RWPE1 (cell line): ENCODE measurements at regions not wholly inside any gene's neighbourhood (a gene's known extent, or its start where the extent isn't known, plus 50 kb on each side); places are given as distances from the start of the nearest gene placed in this dataset.

Source experiments
- CTCF ChIA-PET: fragments of 350-600 bp; sonication (Branson Sonifier 250); formaldehyde crosslinking; extraction: SDS; loops from one replicate; lab custom pipeline; 2021; lab: Yijun Ruan, JAX
- POLR2A ChIA-PET: fragments of 400-600 bp; formaldehyde crosslinking; extraction: SDS; loops from one replicate; lab custom pipeline; 2020; ENCODE audit warnings: antibody characterized with exemption; ENCODE audit not compliant: low non-redundant PET; lab: Yijun Ruan, JAX
- DNase-seq: peaks from one replicate; pipeline ENCODE4 v3.0.0; 2012; ENCODE audit warnings: low spot score
- H3K27ac ChIP-seq: fragments of 450-650 bp; 2 replicates; pipeline ENCODE4 v1.5.1; 2017
- TF ChIP-seq, protein P1 (sequence below): fragments of 450-650 bp; conservative IDR thresholded peaks from 2 replicates; pipeline ENCODE4 v1.5.1; 2017; ENCODE audit warnings: low read depth, mild to moderate bottlenecking

DNA sequence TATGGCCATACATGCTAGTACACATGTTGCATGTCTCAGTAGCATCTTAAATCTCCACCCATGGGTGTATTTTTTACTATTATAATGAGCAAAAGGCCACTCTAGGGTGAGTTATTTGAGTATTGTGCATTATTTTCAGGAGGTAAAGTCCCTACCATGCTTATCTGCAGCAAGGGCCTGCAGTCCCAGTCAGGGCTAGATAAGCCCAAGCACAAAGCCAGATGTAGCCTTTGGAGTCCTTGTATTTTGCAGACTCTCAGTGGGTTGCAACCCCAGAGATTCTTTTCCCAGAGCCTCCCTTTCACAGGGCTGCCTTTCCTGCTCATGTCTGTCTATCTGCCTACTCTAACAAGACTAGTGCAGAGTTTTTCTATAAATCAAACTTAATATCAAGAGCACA lies 295.3 kb downstream of the IPO8 start:
- TF ChIP-seq, protein P1, sequence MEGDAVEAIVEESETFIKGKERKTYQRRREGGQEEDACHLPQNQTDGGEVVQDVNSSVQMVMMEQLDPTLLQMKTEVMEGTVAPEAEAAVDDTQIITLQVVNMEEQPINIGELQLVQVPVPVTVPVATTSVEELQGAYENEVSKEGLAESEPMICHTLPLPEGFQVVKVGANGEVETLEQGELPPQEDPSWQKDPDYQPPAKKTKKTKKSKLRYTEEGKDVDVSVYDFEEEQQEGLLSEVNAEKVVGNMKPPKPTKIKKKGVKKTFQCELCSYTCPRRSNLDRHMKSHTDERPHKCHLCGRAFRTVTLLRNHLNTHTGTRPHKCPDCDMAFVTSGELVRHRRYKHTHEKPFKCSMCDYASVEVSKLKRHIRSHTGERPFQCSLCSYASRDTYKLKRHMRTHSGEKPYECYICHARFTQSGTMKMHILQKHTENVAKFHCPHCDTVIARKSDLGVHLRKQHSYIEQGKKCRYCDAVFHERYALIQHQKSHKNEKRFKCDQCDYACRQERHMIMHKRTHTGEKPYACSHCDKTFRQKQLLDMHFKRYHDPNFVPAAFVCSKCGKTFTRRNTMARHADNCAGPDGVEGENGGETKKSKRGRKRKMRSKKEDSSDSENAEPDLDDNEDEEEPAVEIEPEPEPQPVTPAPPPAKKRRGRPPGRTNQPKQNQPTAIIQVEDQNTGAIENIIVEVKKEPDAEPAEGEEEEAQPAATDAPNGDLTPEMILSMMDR: no peak
- no peak for DNase-seq
- ChIA-PET CTCF (interaction anchor here (0.6 kb wide), 1 partner anchor 1123 kb away, joined by 3 read pairs; no protein-coding TSS in a partner anchor), POLR2A (no interaction called here)
- H3K27ac ChIP-seq: no peak overlapping the region

DNA sequence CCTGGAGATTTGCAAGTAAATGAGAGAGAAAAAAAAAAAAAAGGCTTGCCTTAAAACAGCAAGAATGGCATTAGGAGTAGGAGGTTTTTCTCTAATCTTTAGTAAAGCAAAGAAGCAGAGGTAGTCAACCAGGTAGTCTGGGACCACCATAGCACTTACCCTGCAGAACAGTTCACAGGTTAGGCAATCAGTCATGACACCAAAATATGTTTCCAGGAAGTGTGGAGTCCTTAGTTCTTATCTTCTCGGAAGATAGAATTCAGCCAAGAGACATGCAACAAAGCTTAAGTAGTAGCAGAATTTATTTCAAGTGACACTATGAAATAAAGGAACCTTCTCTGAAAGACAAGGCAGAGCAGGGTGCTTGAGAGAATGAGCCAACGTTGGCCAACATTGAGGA lies 295.8 kb downstream of the IPO8 start:
- POLR2A ChIA-PET: no interaction called here
- TF ChIP-seq, protein P1: no peak
- DNase-seq: no peak

DNA sequence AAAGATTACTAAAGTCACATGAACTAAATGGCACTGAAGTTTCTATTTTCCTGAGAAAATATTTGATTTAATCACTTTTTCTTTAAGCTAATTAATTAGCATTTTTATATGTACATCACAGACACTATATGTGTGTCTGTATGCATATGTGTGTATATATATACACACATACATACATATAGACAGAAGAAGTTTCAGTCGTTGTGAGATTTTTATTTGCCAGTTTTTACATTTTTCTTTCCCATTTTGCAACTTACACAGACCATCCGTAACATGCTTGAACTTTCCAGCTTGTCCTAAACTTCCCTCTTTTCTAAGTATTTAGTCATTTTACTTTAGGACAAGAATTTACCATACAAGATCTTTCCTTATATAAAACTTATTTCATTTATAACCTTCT lies 299.1 kb downstream of the IPO8 start:
- no peak overlapping the region for H3K27ac ChIP-seq
- ChIA-PET CTCF (no interaction called here), POLR2A (no interaction called here)
- no peak for DNase-seq
- TF ChIP-seq, protein P1: no peak

More for the DNA sequence above, 295.8 kb downstream of the IPO8 start:
- CTCF ChIA-PET: interaction anchor here (0.6 kb wide), 1 partner anchor 1122 kb away, joined by 3 read pairs; no protein-coding TSS in a partner anchor
- no peak overlapping the region for H3K27ac ChIP-seq

DNA sequence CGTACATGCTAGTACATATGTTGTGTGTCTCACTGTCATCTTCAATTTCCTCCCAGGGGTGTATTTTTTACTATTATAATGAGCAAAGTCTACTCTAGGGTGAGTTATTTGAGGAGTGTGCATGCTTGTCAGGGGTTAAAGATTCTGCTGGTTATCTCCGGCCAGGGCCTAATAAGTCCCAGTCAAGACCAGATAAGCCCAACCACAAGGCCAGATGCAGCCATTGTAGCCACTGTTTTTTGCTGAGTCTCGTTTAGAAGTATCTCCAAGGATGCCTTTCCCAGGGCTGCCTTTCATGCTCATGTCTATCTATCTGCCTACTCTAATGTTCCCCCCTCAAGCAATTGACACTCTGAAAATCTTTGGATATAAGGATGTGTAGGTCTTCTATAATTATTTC lies 300.5 kb downstream of the IPO8 start:
- ChIA-PET POLR2A (no interaction called here), CTCF (no interaction called here)
- no peak overlapping the region for H3K27ac ChIP-seq
- DNase-seq: no peak
- TF ChIP-seq, protein P1: no peak

DNA sequence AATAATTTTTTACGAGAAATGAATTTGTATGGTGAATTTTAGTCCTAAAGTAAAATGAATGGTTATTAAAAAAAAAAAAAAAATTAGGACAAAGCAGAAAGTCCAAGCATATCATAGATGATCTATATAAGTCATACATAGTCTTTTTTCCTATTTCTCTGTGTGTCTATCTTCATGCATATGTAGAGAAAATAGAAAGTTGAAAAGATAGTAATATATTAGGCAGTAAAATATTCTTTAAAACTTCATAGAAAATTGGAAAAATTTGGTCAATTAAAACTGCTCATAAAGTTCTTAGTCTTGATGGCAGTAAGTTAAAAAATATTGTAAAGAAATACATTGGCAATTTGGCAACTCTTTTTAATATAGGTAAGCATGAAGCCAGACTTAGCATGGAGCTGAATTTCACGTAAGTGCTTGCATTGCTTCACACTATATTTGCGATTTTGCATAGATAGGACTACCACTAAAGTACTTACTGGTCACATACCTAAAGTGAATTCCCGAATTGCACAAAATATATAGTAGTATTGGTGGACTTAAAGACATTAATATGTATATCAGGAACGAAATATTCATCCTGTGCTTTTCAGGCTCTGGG lies 303.8 kb downstream of the IPO8 start:
- ChIA-PET POLR2A (no interaction called here), CTCF (interaction anchor here (0.6 kb wide), 1 partner anchor 26 kb away, joined by 3 read pairs; no protein-coding TSS in a partner anchor)
- TF ChIP-seq, protein P1: no peak
- no peak overlapping the region for H3K27ac ChIP-seq
- no peak for DNase-seq

DNA sequence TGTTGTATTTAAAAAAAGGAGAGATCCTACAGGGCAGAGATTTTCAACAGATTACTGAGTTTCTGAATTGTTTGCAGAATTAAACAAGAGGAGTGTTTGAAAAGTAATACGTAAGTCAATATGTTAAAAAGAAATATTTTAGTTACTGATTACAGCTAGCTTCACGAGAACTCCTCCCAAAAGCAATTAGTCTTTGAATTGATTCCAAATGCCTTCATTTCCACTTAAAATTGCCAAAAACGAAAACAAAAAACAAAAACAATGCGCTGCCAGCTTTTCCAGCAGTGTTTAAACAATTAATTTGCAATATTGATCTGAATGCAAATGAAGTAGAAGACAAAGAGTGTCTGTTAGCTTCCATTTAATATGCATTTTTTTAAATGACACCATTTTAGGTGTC lies 310.0 kb downstream of the IPO8 start:
- no peak overlapping the region for H3K27ac ChIP-seq
- DNase-seq: no peak
- CTCF ChIA-PET: no interaction called here
- TF ChIP-seq, protein P1: no peak
- POLR2A ChIA-PET: no interaction called here
